Prostate gland (tissue), 2 donors: ENCODE measurements at regions not wholly inside any gene's neighbourhood (a gene's known extent, or its start where the extent isn't known, plus 50 kb on each side); places are given as distances from the start of the nearest gene placed in this dataset.

Source experiments
- DNase-seq: peaks from one replicate; pipeline ENCODE4 v3.0.0-alpha.2; 2019; ENCODE audit warnings: low spot score
- H3K27ac ChIP-seq, 2 donors: fragments of 200-600 bp; sonication (generic); 2 replicates each; pipeline ENCODE4 v1.5.1; 2017 to 2019
- H3K27me3 ChIP-seq: fragments of 200-600 bp; sonication (generic); replicated peaks from 2 replicates; pipeline ENCODE4 v1.5.1; 2019; ENCODE audit not compliant: insufficient read depth
- H3K36me3 ChIP-seq, 2 donors: fragments of 200-600 bp; sonication (generic); 1 replicate in 1 of 2; 2 replicates in 1 of 2; pipeline versions ENCODE4 v1.5.1 to v1.8.1; 2017 to 2019
- H3K4me1 ChIP-seq: fragments of 200-600 bp; sonication (generic); replicated peaks from 2 replicates; pipeline ENCODE4 v1.5.1; 2019
- H3K4me3 ChIP-seq, 2 donors: fragments of 200-600 bp; sonication (generic); 2 replicates each; pipeline ENCODE4 v1.5.1; 2017 to 2019
- H3K9me3 ChIP-seq: fragments of 200-600 bp; sonication (generic); 2 replicates; pipeline ENCODE4 v1.5.1; 2017
- CTCF ChIP-seq, 4 experiments: fragments of 200-600 bp in 2 of 4; fragments of 450-650 bp in 2 of 4; sonication (generic) in 2 of 4; IDR thresholded peaks; 1 replicate in 3 of 4; 2 replicates in 1 of 4; pipeline ENCODE4 v1.5.1; 2016 to 2019; ENCODE audit warnings: antibody characterized with exemption in 4 of 4, mild to moderate bottlenecking in 2 of 4, moderate library complexity in 2 of 4
- POLR2A ChIP-seq: fragments of 450-650 bp; IDR thresholded peaks from one replicate; pipeline ENCODE4 v1.6.1; 2016; ENCODE audit warnings: antibody characterized with exemption, mild to moderate bottlenecking
- POLR2AphosphoS5 ChIP-seq: sonication (generic); formaldehyde crosslinking; IDR thresholded peaks from one replicate; pipeline ENCODE4 v1.6.1; 2017; ENCODE audit warnings: antibody characterized with exemption
- WGBS: methylation state at CpG from one replicate; pipeline ENCODE4 v1.1.5; 2018; 5-methylcytosine and 5-hydroxymethylcytosine counted together
- intact Hi-C: fragments of 100-400 bp; cut with DNase I; formaldehyde crosslinking; loops from one replicate; pipeline ENCODE4 v1.14.2; 2022

GRCh38 chr10:113409175-113409574, 143.7 kb upstream of the HABP2 start:
- intact Hi-C loops, result no loop called here
- Histone ChIP-seq H3K36me3 (no peaks in the 10 kb centered on the region), H3K4me3 (no peak overlapping the region), H3K27ac (no peak overlapping the region), H3K4me1 (no peaks in the 10 kb centered on the region), H3K27me3 (no peaks in the 10 kb centered on the region), H3K9me3 (no peaks in the 10 kb centered on the region)
- TF ChIP-seq CTCF (IDR thresholded peaks at IDR 0.05) (no peak), POLR2AphosphoS5 (no peak), POLR2A (no peak)
- DNase-seq, result no peak
- WGBS, result 92% methylated on average over 10 of the region's 10 CpGs

GRCh38 chr10:113410618-113411017, 142.2 kb upstream of the HABP2 start:
- Histone ChIP-seq H3K36me3 (no peaks in the 10 kb centered on the region), H3K27me3 (no peaks in the 10 kb centered on the region), H3K27ac (no peak overlapping the region), H3K9me3 (no peaks in the 10 kb centered on the region), H3K4me3 (no peak overlapping the region), H3K4me1 (no peaks in the 10 kb centered on the region)
- TF ChIP-seq POLR2AphosphoS5 (no peak), POLR2A (no peak), CTCF (IDR thresholded peaks at IDR 0.05) (no peak)
- DNase-seq, result no peak
- WGBS, result 82% methylated on average over 2 of the region's 2 CpGs
- intact Hi-C loops, result no loop called here

DNA sequence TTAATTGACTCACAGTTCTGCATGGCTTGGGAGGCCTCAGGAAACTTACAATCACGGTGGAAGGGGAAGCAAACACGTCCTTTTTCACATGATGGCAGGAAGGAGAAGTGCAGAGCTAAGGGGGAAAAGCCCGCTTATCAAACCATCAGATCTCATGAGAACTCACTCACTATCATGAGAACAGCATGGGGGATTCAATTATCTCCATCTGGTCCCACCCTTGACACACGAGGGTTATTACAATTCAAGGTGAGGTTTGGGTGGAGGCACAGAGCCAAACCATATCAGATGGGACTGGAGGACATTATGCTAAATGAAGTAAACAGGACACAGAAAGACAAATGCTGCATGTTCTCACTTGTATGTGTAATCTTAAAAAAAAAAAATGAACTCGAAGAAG, 141.4 kb upstream of the HABP2 start:
- WGBS, result 25% methylated on average over 5 of the region's 5 CpGs
- no peaks in the 10 kb centered on the region for H3K27me3 ChIP-seq
- H3K27ac ChIP-seq, result no peak overlapping the region
- H3K9me3 ChIP-seq, result no peaks in the 10 kb centered on the region
- no peaks in the 10 kb centered on the region for H3K4me1 ChIP-seq
- H3K36me3 ChIP-seq, result no peaks in the 10 kb centered on the region
- intact Hi-C loops, result no loop called here
- no peak for DNase-seq
- H3K4me3 ChIP-seq, result no peak overlapping the region
- TF ChIP-seq POLR2A (no peak), POLR2AphosphoS5 (no peak), CTCF (IDR thresholded peaks at IDR 0.05) (no peak)

- Histone ChIP-seq H3K4me1 (no peaks in the 10 kb centered on the region), H3K27me3 (no peaks in the 10 kb centered on the region), H3K9me3 (no peaks in the 10 kb centered on the region), H3K36me3 (no peaks in the 10 kb centered on the region), H3K4me3 (no peak overlapping the region), H3K27ac (no peak overlapping the region)
- intact Hi-C loops, result no loop called here
- no peak for DNase-seq
- WGBS, result 81% methylated on average over 3 of the region's 3 CpGs
- TF ChIP-seq POLR2AphosphoS5, result no peak
- no peak for TF ChIP-seq POLR2A
- TF ChIP-seq CTCF (IDR thresholded peaks at IDR 0.05), result no peak
Measured at GRCh38 chr10:113412161-113412560, 140.7 kb upstream of the HABP2 start.

GRCh38 chr10:113414543-113414942, 138.3 kb upstream of the HABP2 start:
- Histone ChIP-seq H3K9me3 (no peaks in the 10 kb centered on the region), H3K4me3 (no peak overlapping the region), H3K27ac (no peak overlapping the region), H3K36me3 (no peaks in the 10 kb centered on the region), H3K4me1 (no peaks in the 10 kb centered on the region), H3K27me3 (no peaks in the 10 kb centered on the region)
- DNase-seq, result no peak
- no peak for TF ChIP-seq POLR2A
- no peak for TF ChIP-seq CTCF (IDR thresholded peaks at IDR 0.05)
- no peak for TF ChIP-seq POLR2AphosphoS5
- intact Hi-C loops, result no loop called here
